ENCODE measurements at regions not wholly inside any gene's neighbourhood (a gene's known extent, or its start where the extent isn't known, plus 50 kb on each side); places are given as distances from the start of the nearest gene placed in this dataset.

DNA sequence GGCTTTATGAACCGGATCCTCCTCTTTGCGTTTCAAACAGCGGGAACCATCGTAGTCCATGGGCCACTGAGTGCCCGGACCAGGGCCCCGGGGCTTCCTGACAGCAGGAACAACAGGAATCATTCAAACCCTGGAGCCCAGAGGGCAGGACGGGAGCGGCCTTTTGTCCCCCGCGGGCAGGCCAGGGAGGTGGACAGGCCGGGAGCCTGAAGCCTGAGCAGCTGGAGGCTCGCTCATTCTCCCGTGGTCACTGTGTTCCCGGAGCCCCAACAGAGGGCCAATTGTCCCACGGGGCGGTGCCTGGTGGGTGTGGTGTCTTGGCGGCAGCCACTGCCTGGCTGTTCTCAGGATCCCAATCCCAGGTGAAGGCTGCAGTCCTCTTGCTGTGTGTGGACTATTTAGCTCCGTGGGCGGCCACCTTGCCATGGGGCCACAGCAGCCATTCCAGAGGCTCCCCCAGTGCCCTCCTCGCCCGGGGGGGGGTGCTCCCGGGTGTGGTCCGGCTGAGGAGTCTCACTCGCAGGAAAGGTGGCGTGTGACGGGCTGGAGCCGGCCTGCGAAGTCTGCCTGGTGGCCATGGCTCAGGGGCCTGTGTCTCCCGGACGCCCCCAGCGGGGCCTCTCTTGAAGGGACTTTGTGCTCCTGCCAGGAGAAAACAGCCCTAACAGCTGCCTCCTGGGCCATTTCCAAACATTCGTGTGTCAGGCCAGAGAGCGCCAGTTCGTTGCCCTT is 77.2 kb upstream of the BHLHE23 start:
- no peaks in the 10 kb centered on the region for H3K36me3 ChIP-seq (ENCODE audit: control insufficient read depth in 2 of 2, extremely low read depth in 1 of 2, insufficient read depth in 2 of 2, low read length in 2 of 2)
- TF ChIP-seq JUN (IDR thresholded peaks at IDR 0.05; ENCODE audit: borderline replicate concordance, insufficient read depth, insufficient read length, low read depth) = no peak
- TF ChIP-seq, protein P1, sequence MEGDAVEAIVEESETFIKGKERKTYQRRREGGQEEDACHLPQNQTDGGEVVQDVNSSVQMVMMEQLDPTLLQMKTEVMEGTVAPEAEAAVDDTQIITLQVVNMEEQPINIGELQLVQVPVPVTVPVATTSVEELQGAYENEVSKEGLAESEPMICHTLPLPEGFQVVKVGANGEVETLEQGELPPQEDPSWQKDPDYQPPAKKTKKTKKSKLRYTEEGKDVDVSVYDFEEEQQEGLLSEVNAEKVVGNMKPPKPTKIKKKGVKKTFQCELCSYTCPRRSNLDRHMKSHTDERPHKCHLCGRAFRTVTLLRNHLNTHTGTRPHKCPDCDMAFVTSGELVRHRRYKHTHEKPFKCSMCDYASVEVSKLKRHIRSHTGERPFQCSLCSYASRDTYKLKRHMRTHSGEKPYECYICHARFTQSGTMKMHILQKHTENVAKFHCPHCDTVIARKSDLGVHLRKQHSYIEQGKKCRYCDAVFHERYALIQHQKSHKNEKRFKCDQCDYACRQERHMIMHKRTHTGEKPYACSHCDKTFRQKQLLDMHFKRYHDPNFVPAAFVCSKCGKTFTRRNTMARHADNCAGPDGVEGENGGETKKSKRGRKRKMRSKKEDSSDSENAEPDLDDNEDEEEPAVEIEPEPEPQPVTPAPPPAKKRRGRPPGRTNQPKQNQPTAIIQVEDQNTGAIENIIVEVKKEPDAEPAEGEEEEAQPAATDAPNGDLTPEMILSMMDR (IDR thresholded peaks at IDR 0.05; ENCODE audit: extremely low read depth in 1 of 2, insufficient read depth in 1 of 2, low read depth in 1 of 2, low read length in 2 of 2) = no peak
- no peak for TF ChIP-seq EZH2 (IDR thresholded peaks at IDR 0.05; ENCODE audit: borderline replicate concordance, low read depth, low read length, severe bottlenecking)
- TF ChIP-seq FOS (IDR thresholded peaks at IDR 0.05; ENCODE audit: borderline replicate concordance, insufficient read depth, low read length) = no peak
- no peak for TF ChIP-seq POLR2AphosphoS5 (IDR thresholded peaks at IDR 0.05; ENCODE audit: insufficient read depth, low read depth, low read length)
- TF ChIP-seq MYC (IDR thresholded peaks at IDR 0.05; ENCODE audit: low read depth, low read length) = no peak
- no peak for TF ChIP-seq GATA2 (IDR thresholded peaks at IDR 0.05; ENCODE audit: insufficient read depth, insufficient read length, low read depth, low read length)
- TF ChIP-seq, protein P2, sequence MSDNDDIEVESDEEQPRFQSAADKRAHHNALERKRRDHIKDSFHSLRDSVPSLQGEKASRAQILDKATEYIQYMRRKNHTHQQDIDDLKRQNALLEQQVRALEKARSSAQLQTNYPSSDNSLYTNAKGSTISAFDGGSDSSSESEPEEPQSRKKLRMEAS (IDR thresholded peaks at IDR 0.05; ENCODE audit: insufficient read depth, insufficient read length) = no peak
- TF ChIP-seq POLR2A (IDR thresholded peaks at IDR 0.05; ENCODE audit: low read depth, low read length) = no peak
- no TSS peak for BruUV-seq (replicated peaks)
- no peak overlapping the region for H3K4me2 ChIP-seq (ENCODE audit: insufficient read depth, low read length)
- no peaks in the 10 kb centered on the region for H3K79me2 ChIP-seq (ENCODE audit: control insufficient read depth, insufficient read depth, low read length)
- no peak overlapping the region for H3K4me3 ChIP-seq (replicated peaks in 1 of 3; ENCODE audit: insufficient read depth in 1 of 3, low read depth in 1 of 3, low read length in 3 of 3)
- no peaks in the 10 kb centered on the region for H3K4me1 ChIP-seq (ENCODE audit: control insufficient read depth, extremely low read depth, insufficient read depth, low read length)
- H3K9me3 ChIP-seq (replicated peaks; ENCODE audit: control insufficient read depth, insufficient read depth, low read length) = no peaks in the 10 kb centered on the region
- H3K9me1 ChIP-seq (replicated peaks; ENCODE audit: control insufficient read depth, extremely low read depth, insufficient read depth, low read length) = no peaks in the 10 kb centered on the region
- POLR2A ChIA-PET = no interaction called here
- H4K20me1 ChIP-seq (replicated peaks; ENCODE audit: control insufficient read depth, extremely low read depth, insufficient read depth, low read length) = no peaks in the 10 kb centered on the region
- no peak overlapping the region for H3K9ac ChIP-seq (replicated peaks; ENCODE audit: extremely low read depth, insufficient read depth, low read length)
- FAIRE-seq (no peak), DNase-seq (ENCODE audit: low read depth, low spot score) (no peak)
- dilution Hi-C loops (cut with MboI; ENCODE audit: extremely low pct_ligation_motif_present, low sequenced_read_pairs) (no loop called here), intact Hi-C loops (cut with micrococcal nuclease) (no loop called here)
- H3K27me3 ChIP-seq (ENCODE audit: control insufficient read depth in 2 of 2, insufficient read depth in 2 of 2, low read length in 2 of 2) = no peaks in the 10 kb centered on the region
- H2AFZ ChIP-seq (ENCODE audit: low read depth, low read length) = no peak overlapping the region
- H3K27ac ChIP-seq (ENCODE audit: insufficient read depth, low read depth, low read length) = no peak overlapping the region
- CTCF ChIA-PET = no interaction called here
